ENCODE measurements at regions not wholly inside any gene's neighbourhood (a gene's known extent, or its start where the extent isn't known, plus 50 kb on each side); places are given as distances from the start of the nearest gene placed in this dataset.

- no peaks in the 10 kb centered on the region for H3K36me3 ChIP-seq
- intact Hi-C loops (cut with DNase I; ENCODE audit: low total_unique reads), result no loop called here
- TF ChIP-seq, protein P1, sequence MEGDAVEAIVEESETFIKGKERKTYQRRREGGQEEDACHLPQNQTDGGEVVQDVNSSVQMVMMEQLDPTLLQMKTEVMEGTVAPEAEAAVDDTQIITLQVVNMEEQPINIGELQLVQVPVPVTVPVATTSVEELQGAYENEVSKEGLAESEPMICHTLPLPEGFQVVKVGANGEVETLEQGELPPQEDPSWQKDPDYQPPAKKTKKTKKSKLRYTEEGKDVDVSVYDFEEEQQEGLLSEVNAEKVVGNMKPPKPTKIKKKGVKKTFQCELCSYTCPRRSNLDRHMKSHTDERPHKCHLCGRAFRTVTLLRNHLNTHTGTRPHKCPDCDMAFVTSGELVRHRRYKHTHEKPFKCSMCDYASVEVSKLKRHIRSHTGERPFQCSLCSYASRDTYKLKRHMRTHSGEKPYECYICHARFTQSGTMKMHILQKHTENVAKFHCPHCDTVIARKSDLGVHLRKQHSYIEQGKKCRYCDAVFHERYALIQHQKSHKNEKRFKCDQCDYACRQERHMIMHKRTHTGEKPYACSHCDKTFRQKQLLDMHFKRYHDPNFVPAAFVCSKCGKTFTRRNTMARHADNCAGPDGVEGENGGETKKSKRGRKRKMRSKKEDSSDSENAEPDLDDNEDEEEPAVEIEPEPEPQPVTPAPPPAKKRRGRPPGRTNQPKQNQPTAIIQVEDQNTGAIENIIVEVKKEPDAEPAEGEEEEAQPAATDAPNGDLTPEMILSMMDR (IDR thresholded peaks at IDR 0.05), result no peak
- TF ChIP-seq POLR2A (IDR thresholded peaks at IDR 0.05) (no peak), EP300 (IDR thresholded peaks at IDR 0.05) (no peak), POLR2AphosphoS5 (IDR thresholded peaks at IDR 0.05) (no peak)
- no peaks in the 10 kb centered on the region for H3K4me1 ChIP-seq
- peaks cover 0 to 19% (median 10%) of the 10 kb centered on the region in 4 donors for H3K9me3 ChIP-seq
- H3K4me3 ChIP-seq, result no peak overlapping the region
- WGBS, 5 donors, result 66 to 79% (median 77%) methylated on average over 37 to 39 of the region's 39 CpGs
- DNase-seq, result peak; percentile 20 to 39
- H3K27me3 ChIP-seq, result peaks cover 0 to 54% (median 0%) of the 10 kb centered on the region in 3 donors
- H3K27ac ChIP-seq, result no peak overlapping the region
Observed at GRCh38 chr22:49297871-49298721, 529.6 kb downstream of the BRD1 start.

GRCh38 chr22:49297286-49297870, 530.3 kb downstream of the BRD1 start:
- H3K27ac ChIP-seq, result no peak overlapping the region
- H3K9me3 ChIP-seq, result peaks cover 0 to 26% (median 17%) of the 10 kb centered on the region in 4 donors
- DNase-seq, result peak in 1 of 2 donors; percentile 10
- peaks cover 0 to 55% (median 0%) of the 10 kb centered on the region in 3 donors for H3K27me3 ChIP-seq
- no peaks in the 10 kb centered on the region for H3K4me1 ChIP-seq
- no peak overlapping the region for H3K4me3 ChIP-seq
- intact Hi-C loops (cut with DNase I; ENCODE audit: low total_unique reads), result no loop called here
- no peaks in the 10 kb centered on the region for H3K36me3 ChIP-seq
- WGBS, 5 donors, result 79 to 86% (median 84%) methylated on average over 20 to 27 of the region's 27 CpGs
- no peak for TF ChIP-seq EP300 (IDR thresholded peaks at IDR 0.05)
- TF ChIP-seq, protein P1 (IDR thresholded peaks at IDR 0.05), result no peak
- no peak for TF ChIP-seq POLR2AphosphoS5 (IDR thresholded peaks at IDR 0.05)
- TF ChIP-seq POLR2A (IDR thresholded peaks at IDR 0.05), result no peak

DNA sequence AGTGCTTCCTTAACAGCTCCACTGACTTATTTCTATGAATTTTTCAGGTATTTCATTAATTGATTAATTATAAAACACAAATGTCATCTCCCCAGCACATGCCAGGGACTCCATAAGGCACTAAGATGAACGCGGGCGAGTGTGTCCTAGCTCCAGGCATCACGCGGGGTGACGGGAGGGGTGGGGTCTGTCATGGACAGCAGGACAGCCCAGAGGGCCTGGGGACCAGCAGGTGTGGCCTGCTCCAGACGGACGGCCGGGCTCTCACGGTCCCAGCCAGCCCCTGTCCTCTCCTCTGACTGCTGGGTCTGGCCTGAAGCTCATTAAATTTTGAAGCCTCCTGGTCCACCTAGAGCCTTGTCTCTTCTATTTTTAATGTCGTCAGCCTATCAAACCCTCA, 531.1 kb downstream of the BRD1 start:
- WGBS, 5 donors, result 79 to 86% (median 82%) methylated on average over 11 of the region's 11 CpGs
- Histone ChIP-seq H3K27ac (no peak overlapping the region), H3K27me3 (peaks cover 0 to 54% (median 0%) of the 10 kb centered on the region in 3 donors), H3K9me3 (peaks cover 0 to 30% (median 17%) of the 10 kb centered on the region in 4 donors), H3K4me3 (no peak overlapping the region), H3K36me3 (no peaks in the 10 kb centered on the region), H3K4me1 (no peaks in the 10 kb centered on the region)
- TF ChIP-seq, protein P1 (IDR thresholded peaks at IDR 0.05), result no peak
- TF ChIP-seq POLR2A (IDR thresholded peaks at IDR 0.05), result no peak
- no peak for TF ChIP-seq EP300 (IDR thresholded peaks at IDR 0.05)
- no peak for TF ChIP-seq POLR2AphosphoS5 (IDR thresholded peaks at IDR 0.05)
- intact Hi-C loops (cut with DNase I; ENCODE audit: low total_unique reads), result no loop called here
- DNase-seq, result peak in 1 of 2 donors; percentile 22

GRCh38 chr22:49295851-49296560, 531.7 kb downstream of the BRD1 start:
- WGBS, 5 donors, result 82 to 87% (median 86%) methylated on average over 11 to 18 of the region's 18 CpGs
- H3K27ac ChIP-seq, result no peak overlapping the region
- TF ChIP-seq POLR2A (IDR thresholded peaks at IDR 0.05), result no peak
- TF ChIP-seq, protein P1 (IDR thresholded peaks at IDR 0.05), result no peak
- TF ChIP-seq EP300 (IDR thresholded peaks at IDR 0.05), result no peak
- TF ChIP-seq POLR2AphosphoS5 (IDR thresholded peaks at IDR 0.05), result no peak
- H3K4me3 ChIP-seq, result no peak overlapping the region
- H3K4me1 ChIP-seq, result no peaks in the 10 kb centered on the region
- DNase-seq, result peak in 1 of 2 donors; percentile 22
- H3K9me3 ChIP-seq, result peaks cover 0 to 30% (median 17%) of the 10 kb centered on the region in 4 donors
- H3K27me3 ChIP-seq, result peaks cover 0 to 54% (median 2%) of the 10 kb centered on the region in 3 donors
- intact Hi-C loops (cut with DNase I; ENCODE audit: low total_unique reads), result no loop called here
- H3K36me3 ChIP-seq, result no peaks in the 10 kb centered on the region
